ENCODE measurements at regions not wholly inside any gene's neighbourhood (a gene's known extent, or its start where the extent isn't known, plus 50 kb on each side); places are given as distances from the start of the nearest gene placed in this dataset.

DNA sequence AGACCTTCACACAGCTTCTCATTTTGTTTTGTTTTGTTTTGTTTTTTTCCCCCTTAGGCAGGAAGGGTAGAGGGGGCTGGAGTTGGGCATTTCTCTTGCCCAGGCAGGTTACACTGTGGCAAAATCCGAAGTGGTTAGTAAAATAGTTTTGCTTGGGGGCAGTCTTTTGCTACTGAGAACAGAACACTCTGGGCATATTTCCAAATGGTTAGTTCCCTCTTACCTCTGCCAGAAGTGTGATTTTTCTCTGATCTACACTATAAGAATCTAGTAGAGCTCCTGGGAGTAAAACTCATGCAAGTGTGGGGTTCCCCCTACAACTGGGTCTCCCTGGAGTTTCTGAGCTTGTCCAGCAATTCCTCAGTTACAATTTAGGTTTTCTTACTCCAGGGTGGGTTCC is 61.7 kb downstream of the NPS start:
- Histone ChIP-seq H3K4me3 (replicated peaks in 1 of 3) (no peak overlapping the region), H3K27ac (no peak overlapping the region), H3K36me3 (no peaks in the 10 kb centered on the region), H3K9me3 (no peaks in the 10 kb centered on the region), H3K27me3 (no peaks in the 10 kb centered on the region), H3K4me1 (no peaks in the 10 kb centered on the region)
- WGBS, 2 donors, result 17 to 31% methylated on average over 1 of the region's 1 CpG
- intact Hi-C loops (cut with DNase I), result no loop called here
- no peak for DNase-seq
- TF ChIP-seq, protein P1, sequence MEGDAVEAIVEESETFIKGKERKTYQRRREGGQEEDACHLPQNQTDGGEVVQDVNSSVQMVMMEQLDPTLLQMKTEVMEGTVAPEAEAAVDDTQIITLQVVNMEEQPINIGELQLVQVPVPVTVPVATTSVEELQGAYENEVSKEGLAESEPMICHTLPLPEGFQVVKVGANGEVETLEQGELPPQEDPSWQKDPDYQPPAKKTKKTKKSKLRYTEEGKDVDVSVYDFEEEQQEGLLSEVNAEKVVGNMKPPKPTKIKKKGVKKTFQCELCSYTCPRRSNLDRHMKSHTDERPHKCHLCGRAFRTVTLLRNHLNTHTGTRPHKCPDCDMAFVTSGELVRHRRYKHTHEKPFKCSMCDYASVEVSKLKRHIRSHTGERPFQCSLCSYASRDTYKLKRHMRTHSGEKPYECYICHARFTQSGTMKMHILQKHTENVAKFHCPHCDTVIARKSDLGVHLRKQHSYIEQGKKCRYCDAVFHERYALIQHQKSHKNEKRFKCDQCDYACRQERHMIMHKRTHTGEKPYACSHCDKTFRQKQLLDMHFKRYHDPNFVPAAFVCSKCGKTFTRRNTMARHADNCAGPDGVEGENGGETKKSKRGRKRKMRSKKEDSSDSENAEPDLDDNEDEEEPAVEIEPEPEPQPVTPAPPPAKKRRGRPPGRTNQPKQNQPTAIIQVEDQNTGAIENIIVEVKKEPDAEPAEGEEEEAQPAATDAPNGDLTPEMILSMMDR (IDR thresholded peaks at IDR 0.05), result no peak
- TF ChIP-seq POLR2A (IDR thresholded peaks at IDR 0.05), result no peak

- Histone ChIP-seq H3K4me3 (replicated peaks in 1 of 3) (no peak overlapping the region), H3K27ac (no peak overlapping the region), H3K9me3 (no peaks in the 10 kb centered on the region), H3K27me3 (no peaks in the 10 kb centered on the region), H3K4me1 (no peaks in the 10 kb centered on the region), H3K36me3 (no peaks in the 10 kb centered on the region)
- intact Hi-C loops (cut with DNase I), result no loop called here
- no peak for TF ChIP-seq POLR2A (IDR thresholded peaks at IDR 0.05)
- TF ChIP-seq, protein P1 (IDR thresholded peaks at IDR 0.05), result no peak
- no peak for DNase-seq
- WGBS, 2 donors, result 67 to 77% methylated on average over 7 of the region's 7 CpGs
These were observed 65.4 kb downstream of the NPS start for GRCh38 chr10:127614484-127615017.

- no peak for TF ChIP-seq POLR2A (IDR thresholded peaks at IDR 0.05)
- TF ChIP-seq, protein P1 (IDR thresholded peaks at IDR 0.05), result no peak
- Histone ChIP-seq H3K4me3 (replicated peaks in 1 of 3) (no peak overlapping the region), H3K4me1 (no peaks in the 10 kb centered on the region), H3K27ac (no peak overlapping the region), H3K36me3 (no peaks in the 10 kb centered on the region), H3K27me3 (no peaks in the 10 kb centered on the region), H3K9me3 (no peaks in the 10 kb centered on the region)
- intact Hi-C loops (cut with DNase I), result no loop called here
- no peak for DNase-seq
- 82 to 91% methylated on average over 3 of the region's 3 CpGs for WGBS, 2 donors
These were observed 69.7 kb downstream of the NPS start for GRCh38 chr10:127618797-127619196.

DNA sequence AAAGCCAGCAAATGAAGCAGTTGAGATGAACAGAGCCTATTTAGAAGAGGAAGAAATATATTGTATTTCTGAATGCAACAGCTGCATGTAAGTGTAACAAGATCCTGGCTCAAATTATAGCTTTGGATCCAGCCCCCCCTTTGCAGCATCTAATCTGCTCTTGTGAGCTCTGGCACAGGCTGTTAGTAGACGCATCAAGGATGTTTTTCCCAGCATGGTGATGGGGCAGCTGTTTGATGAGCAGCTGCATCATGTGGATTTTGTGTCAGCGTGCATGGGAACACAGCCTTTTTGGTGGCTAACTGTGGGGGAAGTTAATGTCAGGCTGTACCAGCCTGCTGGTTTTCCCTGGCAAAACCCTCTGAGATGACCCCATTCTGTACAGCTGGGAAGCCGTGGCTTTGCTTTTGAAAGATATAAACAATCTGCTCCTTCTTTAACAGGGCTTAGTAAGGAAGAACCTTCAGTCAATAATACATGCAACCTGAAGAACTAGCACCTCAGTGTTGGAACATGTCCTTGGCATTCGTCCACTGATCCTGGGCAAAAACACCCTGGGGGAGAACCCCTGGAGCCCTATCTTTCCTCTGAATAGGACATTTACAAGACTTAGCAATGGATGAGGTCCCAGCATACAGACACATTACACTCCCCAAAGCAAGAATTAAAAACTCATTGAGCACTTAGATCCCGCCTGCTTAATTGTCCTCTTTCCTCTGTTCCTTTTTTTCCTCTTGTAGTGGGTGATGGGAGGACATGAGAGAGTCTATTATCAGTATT is 70.6 kb downstream of the NPS start:
- Histone ChIP-seq H3K27me3 (no peaks in the 10 kb centered on the region), H3K36me3 (no peaks in the 10 kb centered on the region)

DNA sequence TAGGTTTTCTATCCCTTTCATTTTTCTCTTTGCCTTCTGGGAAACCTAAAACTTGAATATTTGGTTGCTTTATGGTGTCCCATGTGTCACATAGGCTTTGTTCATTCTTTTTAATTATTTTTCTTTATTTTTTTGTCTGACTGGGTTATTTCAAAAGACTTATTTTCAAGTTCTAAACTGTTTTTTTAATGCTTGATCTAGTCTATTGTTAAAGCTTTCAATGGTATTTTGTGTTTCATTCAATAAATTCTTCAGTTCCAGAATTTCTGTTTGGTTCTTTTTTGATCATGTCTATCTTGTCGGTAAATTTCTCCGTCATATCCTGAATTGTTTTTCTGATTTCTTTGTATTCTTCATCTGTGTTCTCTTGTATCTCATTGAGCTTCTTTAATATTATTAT is 86.8 kb downstream of the NPS start:
- no peak for DNase-seq
- Histone ChIP-seq H3K27me3 (no peaks in the 10 kb centered on the region), H3K4me1 (no peaks in the 10 kb centered on the region), H3K4me3 (replicated peaks in 1 of 3) (no peak overlapping the region), H3K36me3 (no peaks in the 10 kb centered on the region), H3K9me3 (no peaks in the 10 kb centered on the region), H3K27ac (no peak overlapping the region)
- TF ChIP-seq, protein P1 (IDR thresholded peaks at IDR 0.05), result no peak
- TF ChIP-seq POLR2A (IDR thresholded peaks at IDR 0.05), result no peak
- intact Hi-C loops (cut with DNase I), result no loop called here
- 98% methylated on average over 2 of the region's 2 CpGs for WGBS, 2 donors

More for the DNA sequence above, 70.6 kb downstream of the NPS start:
- TF ChIP-seq, protein P1 (IDR thresholded peaks at IDR 0.05), result no peak
- TF ChIP-seq POLR2A (IDR thresholded peaks at IDR 0.05), result no peak
- WGBS, 2 donors, result 59 to 80% methylated on average over 5 of the region's 5 CpGs
- H3K9me3 ChIP-seq, result no peaks in the 10 kb centered on the region
- intact Hi-C loops (cut with DNase I), result no loop called here
- no peak overlapping the region for H3K4me3 ChIP-seq (replicated peaks in 1 of 3)
- DNase-seq, result no peak
- no peaks in the 10 kb centered on the region for H3K4me1 ChIP-seq
- H3K27ac ChIP-seq, result no peak overlapping the region

Measured in thyroid gland (tissue), 4 donors.